ENCODE measurements at regions not wholly inside any gene's neighbourhood (a gene's known extent, or its start where the extent isn't known, plus 50 kb on each side); places are given as distances from the start of the nearest gene placed in this dataset.
"Not testable (repeated sequence)": the region's sequence is repeated elsewhere in the genome, so short reads cannot be mapped to it uniquely, and the experiment has no call there.

- in situ Hi-C loops (cut with HindIII; ENCODE audit: low sequenced_read_pairs) = no loop called here
Observed at GRCh38 chr17:33871720-33872540, 383.2 kb upstream of the CCL2 start.

GRCh38 chr17:33873201-33873617 lies 381.9 kb upstream of the CCL2 start:
- in situ Hi-C loops (cut with HindIII; ENCODE audit: low sequenced_read_pairs) = no loop called here

- in situ Hi-C loops (cut with HindIII; ENCODE audit: low sequenced_read_pairs) = no loop called here
Observed at GRCh38 chr17:33874617-33875060, 380.4 kb upstream of the CCL2 start.

GRCh38 chr17:33875973-33876372 lies 379.1 kb upstream of the CCL2 start:
- in situ Hi-C loops (cut with HindIII; ENCODE audit: low sequenced_read_pairs) = no loop called here

- in situ Hi-C loops (cut with HindIII; ENCODE audit: low sequenced_read_pairs) = not testable (repeated sequence)
Observed at GRCh38 chr17:33882273-33882672, 372.8 kb upstream of the CCL2 start.

- in situ Hi-C loops (cut with HindIII; ENCODE audit: low sequenced_read_pairs) = not testable (repeated sequence)
Observed at GRCh38 chr17:33882677-33883076, 372.4 kb upstream of the CCL2 start.

- in situ Hi-C loops (cut with HindIII; ENCODE audit: low sequenced_read_pairs) = no loop called here
Observed at GRCh38 chr17:33888455-33888854, 366.6 kb upstream of the CCL2 start.

- in situ Hi-C loops (cut with HindIII; ENCODE audit: low sequenced_read_pairs) = no loop called here
Observed at GRCh38 chr17:33889040-33889439, 366.0 kb upstream of the CCL2 start.

- in situ Hi-C loops (cut with HindIII; ENCODE audit: low sequenced_read_pairs) = no loop called here
Observed at GRCh38 chr17:33889766-33890165, 365.3 kb upstream of the CCL2 start.

- in situ Hi-C loops (cut with HindIII; ENCODE audit: low sequenced_read_pairs) = no loop called here
Observed at GRCh38 chr17:33892717-33893591, 362.1 kb upstream of the CCL2 start.

- in situ Hi-C loops (cut with HindIII; ENCODE audit: low sequenced_read_pairs) = no loop called here
Observed at GRCh38 chr17:33895491-33895890, 359.6 kb upstream of the CCL2 start.

- in situ Hi-C loops (cut with HindIII; ENCODE audit: low sequenced_read_pairs) = no loop called here
Observed at GRCh38 chr17:33896263-33896662, 358.8 kb upstream of the CCL2 start.

- in situ Hi-C loops (cut with HindIII; ENCODE audit: low sequenced_read_pairs) = no loop called here
Observed at GRCh38 chr17:33901085-33901484, 354.0 kb upstream of the CCL2 start.

- in situ Hi-C loops (cut with HindIII; ENCODE audit: low sequenced_read_pairs) = no loop called here
Observed at GRCh38 chr17:33902901-33903449, 352.1 kb upstream of the CCL2 start.

GRCh38 chr17:33904476-33904875 lies 350.6 kb upstream of the CCL2 start:
- in situ Hi-C loops (cut with HindIII; ENCODE audit: low sequenced_read_pairs) = no loop called here

- in situ Hi-C loops (cut with HindIII; ENCODE audit: low sequenced_read_pairs) = no loop called here
Observed at GRCh38 chr17:33905338-33905800, 349.7 kb upstream of the CCL2 start.

- in situ Hi-C loops (cut with HindIII; ENCODE audit: low sequenced_read_pairs) = no loop called here
Observed at GRCh38 chr17:33908363-33909064, 346.6 kb upstream of the CCL2 start.

- in situ Hi-C loops (cut with HindIII; ENCODE audit: low sequenced_read_pairs) = no loop called here
Observed at GRCh38 chr17:33910200-33910857, 344.8 kb upstream of the CCL2 start.

- in situ Hi-C loops (cut with HindIII; ENCODE audit: low sequenced_read_pairs) = no loop called here
Observed at GRCh38 chr17:33914125-33914524, 341.0 kb upstream of the CCL2 start.

GRCh38 chr17:33922971-33923370 lies 332.1 kb upstream of the CCL2 start:
- in situ Hi-C loops (cut with HindIII; ENCODE audit: low sequenced_read_pairs) = no loop called here

All from DLD1 (cell line).